ENCODE measurements at regions not wholly inside any gene's neighbourhood (a gene's known extent, or its start where the extent isn't known, plus 50 kb on each side); places are given as distances from the start of the nearest gene placed in this dataset.

DNA sequence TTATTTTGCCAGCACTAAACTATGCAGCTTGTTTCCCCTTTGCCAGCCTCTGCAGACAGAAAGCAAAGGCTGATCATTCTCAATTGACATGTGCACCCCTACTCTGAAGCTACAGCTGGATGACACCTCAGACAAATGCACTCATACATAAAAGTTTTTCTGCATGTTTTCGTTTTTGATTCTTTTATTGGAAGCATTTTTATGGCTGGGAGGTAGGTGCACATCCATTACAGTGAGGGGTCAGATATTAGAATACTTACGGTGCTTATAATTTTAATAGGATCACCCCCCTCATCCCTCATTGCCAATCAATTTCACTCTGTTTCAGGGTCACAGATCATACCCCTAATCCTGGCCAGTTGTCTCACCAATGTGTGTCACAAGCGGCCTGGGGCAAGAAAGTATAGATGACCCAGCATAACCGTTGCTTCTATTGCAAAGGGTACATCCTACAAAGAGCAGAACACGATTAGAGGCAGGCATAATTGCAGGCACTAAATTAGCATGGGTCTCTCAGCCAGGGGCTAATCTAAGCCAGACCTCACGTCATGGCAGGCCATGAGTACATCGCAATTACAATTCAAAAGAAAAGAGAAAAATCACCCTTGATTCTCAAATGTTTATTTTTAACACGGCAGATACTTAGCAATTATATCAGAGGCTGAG is 89.5 kb upstream of the SOX9 start:
- TF ChIP-seq EZH2 (IDR thresholded peaks at IDR 0.05; ENCODE audit: low read length) (no peak), CTCF (optimal IDR thresholded peaks at IDR 0.05 in 1 of 3, IDR thresholded peaks at IDR 0.05 in 1 of 3, conservative IDR thresholded peaks at IDR 0.05 in 1 of 3; ENCODE audit: extremely low read depth in 1 of 3, insufficient read depth in 2 of 3, low read length in 3 of 3) (no peak)

Measured in keratinocyte (primary cell).